ENCODE measurements at regions not wholly inside any gene's neighbourhood (a gene's known extent, or its start where the extent isn't known, plus 50 kb on each side); places are given as distances from the start of the nearest gene placed in this dataset.

- Histone ChIP-seq H3K27me3 (ENCODE audit: control insufficient read depth, insufficient read depth, low read length) (no peaks in the 10 kb centered on the region), H3K27ac (ENCODE audit: low read length) (no peak overlapping the region), H3K36me3 (ENCODE audit: control insufficient read depth, insufficient read depth, low read length) (no peaks in the 10 kb centered on the region), H3K9me3 (ENCODE audit: control insufficient read depth, insufficient read depth, low read depth, low read length) (no peaks in the 10 kb centered on the region), H3K4me3 (ENCODE audit: low read depth in 2 of 2, low read length in 2 of 2) (peak overlapping the region; percentile 37 to 60), H3K4me1 (ENCODE audit: control insufficient read depth, insufficient read depth, low read length) (no peaks in the 10 kb centered on the region; the same call in none of the 2 replicates)
- in situ Hi-C loops (cut with HindIII; ENCODE audit: low pct_unique_long_range_greater_than_20kb, low sequenced_read_pairs) (no loop called here), intact Hi-C loops (cut with micrococcal nuclease; ENCODE audit: unreplicated experiment) (loop anchor here (10.0 kb wide), 1 partner anchor 190 kb away; the partner anchor contains the start of gene IRF2)
- ChIA-PET POLR2A (no interaction called here), CTCF (no interaction called here)
- BruUV-seq (replicated peaks) = no TSS peak
- TF ChIP-seq TCF7L2 (IDR thresholded peaks at IDR 0.05; ENCODE audit: low read depth, low read length) (no peak), SIN3A (IDR thresholded peaks at IDR 0.05; ENCODE audit: borderline replicate concordance, insufficient read depth, low read depth, low read length) (no peak), POLR2AphosphoS5 (IDR thresholded peaks at IDR 0.05; ENCODE audit: low read depth, low read length) (no peak), CTCF (IDR thresholded peaks at IDR 0.05) (no peak)
- TF ChIP-seq, protein P1, sequence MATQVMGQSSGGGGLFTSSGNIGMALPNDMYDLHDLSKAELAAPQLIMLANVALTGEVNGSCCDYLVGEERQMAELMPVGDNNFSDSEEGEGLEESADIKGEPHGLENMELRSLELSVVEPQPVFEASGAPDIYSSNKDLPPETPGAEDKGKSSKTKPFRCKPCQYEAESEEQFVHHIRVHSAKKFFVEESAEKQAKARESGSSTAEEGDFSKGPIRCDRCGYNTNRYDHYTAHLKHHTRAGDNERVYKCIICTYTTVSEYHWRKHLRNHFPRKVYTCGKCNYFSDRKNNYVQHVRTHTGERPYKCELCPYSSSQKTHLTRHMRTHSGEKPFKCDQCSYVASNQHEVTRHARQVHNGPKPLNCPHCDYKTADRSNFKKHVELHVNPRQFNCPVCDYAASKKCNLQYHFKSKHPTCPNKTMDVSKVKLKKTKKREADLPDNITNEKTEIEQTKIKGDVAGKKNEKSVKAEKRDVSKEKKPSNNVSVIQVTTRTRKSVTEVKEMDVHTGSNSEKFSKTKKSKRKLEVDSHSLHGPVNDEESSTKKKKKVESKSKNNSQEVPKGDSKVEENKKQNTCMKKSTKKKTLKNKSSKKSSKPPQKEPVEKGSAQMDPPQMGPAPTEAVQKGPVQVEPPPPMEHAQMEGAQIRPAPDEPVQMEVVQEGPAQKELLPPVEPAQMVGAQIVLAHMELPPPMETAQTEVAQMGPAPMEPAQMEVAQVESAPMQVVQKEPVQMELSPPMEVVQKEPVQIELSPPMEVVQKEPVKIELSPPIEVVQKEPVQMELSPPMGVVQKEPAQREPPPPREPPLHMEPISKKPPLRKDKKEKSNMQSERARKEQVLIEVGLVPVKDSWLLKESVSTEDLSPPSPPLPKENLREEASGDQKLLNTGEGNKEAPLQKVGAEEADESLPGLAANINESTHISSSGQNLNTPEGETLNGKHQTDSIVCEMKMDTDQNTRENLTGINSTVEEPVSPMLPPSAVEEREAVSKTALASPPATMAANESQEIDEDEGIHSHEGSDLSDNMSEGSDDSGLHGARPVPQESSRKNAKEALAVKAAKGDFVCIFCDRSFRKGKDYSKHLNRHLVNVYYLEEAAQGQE (IDR thresholded peaks at IDR 0.05; ENCODE audit: insufficient read depth in 1 of 2, low read depth in 2 of 2, low read length in 1 of 2) = no peak
- ATAC-seq (0 out of 2 replicates have a peak, but pooled peaks have one; percentile 22), DNase-seq (ENCODE audit: low read depth, low spot score) (no peak)
These were observed 66.6 kb upstream of the ENPP6 start for GRCh38 chr4:184284336-184284690.

DNA sequence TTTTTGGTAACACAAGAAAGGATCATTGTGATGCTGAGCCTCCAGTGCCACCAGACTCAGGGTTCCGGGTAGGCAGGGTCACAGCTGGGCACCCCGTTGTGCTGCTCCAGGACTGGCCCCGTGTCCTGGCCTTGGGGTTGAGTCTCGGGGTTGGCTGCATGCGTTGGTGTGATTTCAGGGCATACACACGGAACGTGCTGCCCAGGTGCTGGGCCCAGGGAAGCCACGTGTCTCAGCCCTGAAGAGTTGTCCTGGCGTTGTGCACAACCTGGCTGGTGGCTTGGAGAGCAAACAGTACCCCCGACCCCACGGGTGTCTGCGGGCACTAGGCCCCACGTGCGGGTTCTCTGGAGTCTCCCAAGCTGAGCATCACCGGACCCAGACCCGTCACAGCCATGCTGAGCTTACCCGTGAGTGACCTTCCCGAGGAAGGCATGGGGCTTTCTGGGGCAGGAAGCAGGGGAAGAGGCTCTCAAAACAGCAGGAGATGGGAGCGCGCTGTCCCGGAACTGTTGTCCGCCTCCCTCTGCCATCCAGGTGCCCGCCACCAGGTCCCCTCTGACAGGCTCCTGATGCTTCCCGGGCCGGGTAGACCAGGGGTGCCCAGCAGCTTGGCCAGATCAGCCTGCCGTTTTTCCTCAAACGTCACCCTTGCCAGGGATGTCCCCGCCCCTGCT lies 66.1 kb upstream of the ENPP6 start:
- Histone ChIP-seq H3K27ac (ENCODE audit: low read length) (peak overlapping the region; percentile 40), H3K4me3 (ENCODE audit: low read depth in 2 of 2, low read length in 2 of 2) (peak overlapping the region; percentile 37 to 60), H3K27me3 (ENCODE audit: control insufficient read depth, insufficient read depth, low read length) (no peaks in the 10 kb centered on the region), H3K9me3 (ENCODE audit: control insufficient read depth, insufficient read depth, low read depth, low read length) (no peaks in the 10 kb centered on the region), H3K4me1 (ENCODE audit: control insufficient read depth, insufficient read depth, low read length) (no peaks in the 10 kb centered on the region; the same call in none of the 2 replicates), H3K36me3 (ENCODE audit: control insufficient read depth, insufficient read depth, low read length) (no peaks in the 10 kb centered on the region)
- TF ChIP-seq TCF7L2 (IDR thresholded peaks at IDR 0.05; ENCODE audit: low read depth, low read length) (no peak), POLR2AphosphoS5 (IDR thresholded peaks at IDR 0.05; ENCODE audit: low read depth, low read length) (no peak), SIN3A (IDR thresholded peaks at IDR 0.05; ENCODE audit: borderline replicate concordance, insufficient read depth, low read depth, low read length) (no peak), CTCF (IDR thresholded peaks at IDR 0.05) (no peak)
- TF ChIP-seq, protein P1 (IDR thresholded peaks at IDR 0.05; ENCODE audit: insufficient read depth in 1 of 2, low read depth in 2 of 2, low read length in 1 of 2) = no peak
- intact Hi-C loops (cut with micrococcal nuclease; ENCODE audit: unreplicated experiment) (loop anchor here (10.0 kb wide), 1 partner anchor 191 kb away; the partner anchor contains the start of gene IRF2), in situ Hi-C loops (cut with HindIII; ENCODE audit: low pct_unique_long_range_greater_than_20kb, low sequenced_read_pairs) (no loop called here)
- CTCF ChIA-PET = no interaction called here
- POLR2A ChIA-PET = interaction anchor here (0.5 kb wide), 1 partner anchor 191 kb away, joined by 8 read pairs; the partner anchor contains the start of gene IRF2
- DNase-seq (ENCODE audit: low read depth, low spot score) (no peak), ATAC-seq (peak; percentile 88)
- no TSS peak for BruUV-seq (replicated peaks)

Data from Panc1 (cell line).